OCI-LY1 (cell line): ENCODE measurements at regions not wholly inside any gene's neighbourhood (a gene's known extent, or its start where the extent isn't known, plus 50 kb on each side); places are given as distances from the start of the nearest gene placed in this dataset.

Source experiments
- CTCF ChIP-seq: fragments of 200-600 bp; sonication (generic), shearing (Covaris generic); IDR thresholded peaks from 2 replicates; pipeline ENCODE4 v1.5.1; 2017; ENCODE audit warnings: mild to moderate bottlenecking, antibody characterized with exemption, low read length, moderate library complexity, mixed read lengths
- EZH2 ChIP-seq: fragments of 200-600 bp; sonication (generic), shearing (Covaris generic); IDR thresholded peaks from 2 replicates; pipeline ENCODE4 v1.8.0; 2017; ENCODE audit warnings: borderline replicate concordance, mixed run types, mild to moderate bottlenecking, antibody characterized with exemption, low read length, moderate library complexity, mixed read lengths

GRCh38 chr4:159677521-159677920 lies 574.6 kb downstream of the RAPGEF2 start:
- no peak for TF ChIP-seq CTCF
- no peak for TF ChIP-seq EZH2
